H1 (cell line): ENCODE measurements at regions not wholly inside any gene's neighbourhood (a gene's known extent, or its start where the extent isn't known, plus 50 kb on each side); places are given as distances from the start of the nearest gene placed in this dataset.

Source experiments
- CTCF ChIA-PET: fragments of 300-600 bp; sonication (Branson Sonifier 250); formaldehyde crosslinking; loops from one replicate; lab custom pipeline; 2021; ENCODE audit not compliant: partially characterized antibody; lab: Charles Lee
- POLR2A ChIA-PET: fragments of 300-600 bp; sonication (Branson Sonifier 250); formaldehyde crosslinking; loops from one replicate; lab custom pipeline; 2021; ENCODE audit warnings: inconsistent platforms; ENCODE audit not compliant: partially characterized antibody; lab: Charles Lee
- DNase-seq, 2 experiments: peaks; one replicate each; pipeline versions ENCODE4 v3.0.0 to v3.0.0-alpha.2; 2010 to 2022; ENCODE audit warnings: low spot score in 2 of 2, low read depth in 1 of 2, mixed read lengths in 1 of 2
- FAIRE-seq: peaks from 2 replicates; lab custom pipeline; 2011; peaks lifted over from hg19 to GRCh38; lab: Jason Lieb, UNC
- H2AFZ ChIP-seq: 2 replicates; pipeline ENCODE4 v1.8.1; 2012; ENCODE audit warnings: low read length, inconsistent platforms
- H2AK5ac ChIP-seq: 2 replicates; pipeline ENCODE4 v1.6.1; 2013; ENCODE audit warnings: low read depth, low read length
- H2BK120ac ChIP-seq: replicated peaks from 2 replicates; pipeline ENCODE3; 2013; ENCODE audit warnings: low read depth, low read length, inconsistent platforms
- H2BK12ac ChIP-seq: 2 replicates; pipeline ENCODE4 v1.6.1; 2013; ENCODE audit warnings: low read depth, low read length
- H2BK15ac ChIP-seq: 2 replicates; pipeline ENCODE4 v1.6.1; 2013; ENCODE audit warnings: low read length
- H2BK20ac ChIP-seq: 2 replicates; pipeline ENCODE4 v1.6.1; 2013; ENCODE audit warnings: low read length
- H2BK5ac ChIP-seq: 2 replicates; pipeline ENCODE4 v1.6.1; 2013; ENCODE audit warnings: low read depth, low read length
- H3K14ac ChIP-seq: 2 replicates; pipeline ENCODE4 v1.6.1; 2013; ENCODE audit warnings: inconsistent platforms; ENCODE audit not compliant: insufficient read length
- H3K18ac ChIP-seq: 2 replicates; pipeline ENCODE4 v1.6.1; 2013; ENCODE audit warnings: low read length; ENCODE audit errors: extremely low read depth
- H3K23ac ChIP-seq: 2 replicates; pipeline ENCODE4 v1.6.1; 2013; ENCODE audit warnings: inconsistent platforms; ENCODE audit not compliant: insufficient read length
- H3K23me2 ChIP-seq: 2 replicates; pipeline ENCODE4 v1.6.1; 2013; ENCODE audit warnings: low read depth, low read length
- H3K27ac ChIP-seq: 2 replicates; pipeline ENCODE4 v1.6.1; 2011; ENCODE audit warnings: low read depth, low read length, inconsistent platforms
- H3K27me3 ChIP-seq, 4 experiments: replicated peaks in 1 of 4; 1 replicate in 1 of 4; 2 replicates in 3 of 4; pipeline versions ENCODE4 v1.6.1 to v1.8.1; 2011 to 2013; ENCODE audit warnings: low read length in 3 of 4, mild to moderate bottlenecking in 3 of 4, inconsistent platforms in 2 of 4, mixed read lengths in 2 of 4, moderate library complexity in 1 of 4; ENCODE audit not compliant: control insufficient read depth in 3 of 4, insufficient read depth in 3 of 4; ENCODE audit errors: extremely low read depth in 1 of 4
- H3K36me3 ChIP-seq, 4 experiments: 2 replicates each; pipeline versions ENCODE4 v1.6.1 to v1.8.1; 2011 to 2013; ENCODE audit warnings: mild to moderate bottlenecking in 4 of 4, low read length in 3 of 4, moderate library complexity in 2 of 4, control low read depth in 1 of 4, inconsistent platforms in 1 of 4; ENCODE audit not compliant: insufficient read depth in 4 of 4, control insufficient read depth in 2 of 4
- H3K4ac ChIP-seq: replicated peaks from 2 replicates; pipeline ENCODE3; 2013; ENCODE audit warnings: low read length, low read depth, mixed read lengths, inconsistent platforms; ENCODE audit not compliant: insufficient read length
- H3K4me1 ChIP-seq, 4 experiments: replicated peaks in 1 of 4; 1 replicate in 1 of 4; 2 replicates in 3 of 4; pipeline versions ENCODE4 v1.6.1 to v1.8.1; 2011 to 2013; ENCODE audit warnings: low read length in 3 of 4, inconsistent platforms in 2 of 4, mixed read lengths in 1 of 4; ENCODE audit not compliant: insufficient read depth in 4 of 4, control insufficient read depth in 3 of 4
- H3K4me2 ChIP-seq, 2 experiments: 2 replicates each; pipeline versions ENCODE4 v1.6.1 to v1.8.1; 2011 to 2013; ENCODE audit warnings: low read depth in 2 of 2, low read length in 2 of 2, control low read depth in 1 of 2, inconsistent platforms in 1 of 2, mild to moderate bottlenecking in 1 of 2; ENCODE audit not compliant: insufficient read depth in 1 of 2
- H3K4me3 ChIP-seq, 4 experiments: fragments of 200-600, 300-600 bp in 1 of 4; sonication (generic), shearing (Covaris generic), sonication (Bioruptor Twin) in 1 of 4; 2 replicates each; pipeline versions ENCODE4 v1.5.1 to v1.8.1; 2011 to 2016; ENCODE audit warnings: low read length in 4 of 4, low read depth in 3 of 4, control low read depth in 2 of 4, inconsistent platforms in 2 of 4, mild to moderate bottlenecking in 2 of 4, mixed read lengths in 1 of 4, moderate library complexity in 1 of 4; ENCODE audit not compliant: insufficient read depth in 2 of 4; ENCODE audit errors: extremely low read depth in 1 of 4
- H3K56ac ChIP-seq: replicated peaks from 2 replicates; pipeline ENCODE3; 2013; ENCODE audit warnings: low read depth, mild to moderate bottlenecking, mixed read lengths, low read length, inconsistent platforms; ENCODE audit not compliant: insufficient read length
- H3K79me1 ChIP-seq: 2 replicates; pipeline ENCODE4 v1.6.1; 2013; ENCODE audit warnings: low read depth, low read length, control low read depth
- H3K79me2 ChIP-seq, 2 experiments: 2 replicates each; pipeline versions ENCODE4 v1.6.1 to v1.8.1; 2012 to 2013; ENCODE audit warnings: low read length in 2 of 2, mild to moderate bottlenecking in 2 of 2, inconsistent platforms in 1 of 2; ENCODE audit not compliant: insufficient read depth in 2 of 2, control insufficient read depth in 1 of 2
- H3K9ac ChIP-seq, 4 experiments: replicated peaks in 1 of 4; 1 replicate in 1 of 4; 2 replicates in 3 of 4; pipeline versions ENCODE4 v1.6.1 to v1.8.1; 2011 to 2013; ENCODE audit warnings: low read depth in 3 of 4, low read length in 3 of 4, control low read depth in 2 of 4, mild to moderate bottlenecking in 2 of 4, moderate library complexity in 2 of 4, inconsistent platforms in 1 of 4; ENCODE audit errors: extremely low read depth in 1 of 4
- H3K9me3 ChIP-seq, 2 experiments: 2 replicates each; pipeline versions ENCODE4 v1.6.1 to v1.8.1; 2012 to 2013; ENCODE audit warnings: mild to moderate bottlenecking in 2 of 2, moderate library complexity in 2 of 2, control low read depth in 1 of 2, inconsistent platforms in 1 of 2, low read depth in 1 of 2, low read length in 1 of 2, mixed read lengths in 1 of 2; ENCODE audit not compliant: insufficient read depth in 2 of 2
- H4K20me1 ChIP-seq, 2 experiments: replicated peaks in 1 of 2; 2 replicates each; pipeline versions ENCODE3 to v1.8.1; 2011 to 2013; ENCODE audit warnings: inconsistent platforms in 2 of 2, low read length in 2 of 2, mild to moderate bottlenecking in 1 of 2; ENCODE audit not compliant: insufficient read depth in 2 of 2, control insufficient read depth in 1 of 2
- H4K5ac ChIP-seq: 2 replicates; pipeline ENCODE4 v1.6.1; 2013; ENCODE audit warnings: low read length, low read depth, mixed read lengths, inconsistent platforms; ENCODE audit not compliant: insufficient read length
- H4K8ac ChIP-seq: 2 replicates; pipeline ENCODE4 v1.8.0; 2013; ENCODE audit warnings: mild to moderate bottlenecking, moderate library complexity, low read length, inconsistent platforms; ENCODE audit not compliant: insufficient read depth; ENCODE audit errors: extremely low read depth
- H4K91ac ChIP-seq: replicated peaks from 2 replicates; pipeline ENCODE3; 2013; ENCODE audit warnings: low read length, mixed read lengths, inconsistent platforms; ENCODE audit not compliant: insufficient read length
- CEBPB ChIP-seq: IDR thresholded peaks from 2 replicates; pipeline ENCODE4 v1.6.1; 2012; ENCODE audit warnings: low read depth, low read length
- CHD2 ChIP-seq: IDR thresholded peaks from 2 replicates; pipeline ENCODE4 v1.6.1; 2012; ENCODE audit warnings: low read length, improper control_type of control experiment
- FOSL1 ChIP-seq: IDR thresholded peaks from 2 replicates; pipeline ENCODE4 v1.6.1; 2011; ENCODE audit warnings: mild to moderate bottlenecking, low read depth, low read length, moderate library complexity; ENCODE audit not compliant: insufficient read depth
- KDM5A ChIP-seq: fragments of 200-600 bp; IDR thresholded peaks from 2 replicates; pipeline ENCODE4 v1.7.1; 2012; ENCODE audit warnings: mild to moderate bottlenecking, low read length, inconsistent platforms, mixed read lengths
- PHF8 ChIP-seq: fragments of 200-600 bp; sonication (generic); conservative IDR thresholded peaks from 2 replicates; pipeline ENCODE4 v1.7.1; 2012; ENCODE audit warnings: low read depth, mild to moderate bottlenecking, inconsistent platforms, low read length, moderate library complexity
- POU5F1 ChIP-seq: IDR thresholded peaks from 2 replicates; pipeline ENCODE4 v1.6.1; 2011; ENCODE audit warnings: low read depth, mild to moderate bottlenecking, low read length, moderate library complexity
- SAP30 ChIP-seq: fragments of 300-600 bp; sonication (generic); IDR thresholded peaks from 2 replicates; pipeline ENCODE4 v1.7.1; 2012; ENCODE audit warnings: low read length, moderate library complexity, mild to moderate bottlenecking, inconsistent platforms; ENCODE audit not compliant: insufficient read depth, insufficient replicate concordance
- SIRT6 ChIP-seq: IDR thresholded peaks from one replicate; pipeline ENCODE4 v1.7.1; 2012; ENCODE audit warnings: low read length, inconsistent platforms
- WGBS, 2 experiments: shearing (Covaris generic) in 1 of 2; methylation state at CpG; one replicate each; pipeline versions ENCODE4 v1.1.6 to v1.1.7; 2013 to 2015; ENCODE audit warnings: low lambda C conversion rate in 2 of 2, mixed read lengths in 2 of 2, inconsistent platforms in 1 of 2, low coverage in 1 of 2, missing lambda C conversion rate in 1 of 2; ENCODE audit not compliant: insufficient replicate concordance in 2 of 2, insufficient coverage in 1 of 2, insufficient read length in 1 of 2; ENCODE audit errors: extremely low coverage in 1 of 2, missing lambda C conversion rate in 1 of 2; 5-methylcytosine and 5-hydroxymethylcytosine counted together
- TF ChIP-seq, protein P1 (sequence below): IDR thresholded peaks from 2 replicates; pipeline ENCODE4 v1.6.1; 2012; ENCODE audit warnings: low read length, inconsistent platforms

DNA sequence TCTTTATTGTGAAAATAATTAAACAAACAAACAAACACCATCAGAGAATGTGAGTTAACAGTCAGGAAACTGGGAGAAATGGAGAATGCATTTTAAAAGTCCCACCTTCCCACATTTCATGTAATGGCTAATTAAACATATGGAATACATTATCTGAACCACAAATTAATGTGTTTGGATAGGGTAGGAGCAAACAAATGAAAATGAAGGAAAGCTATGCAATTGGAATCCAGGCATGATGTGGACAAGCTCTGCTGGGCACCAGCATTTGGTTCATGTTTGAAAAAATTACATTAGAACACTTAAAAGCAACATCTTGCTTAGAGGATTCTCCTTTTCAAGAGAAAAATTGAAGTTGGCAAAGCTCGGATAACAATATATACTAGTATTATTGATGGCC lies 628.1 kb downstream of the LMO4 start:
- CTCF ChIA-PET: no interaction called here
- no peak for FAIRE-seq
- TF ChIP-seq SAP30 (no peak), CEBPB (no peak), KDM5A (no peak), FOSL1 (no peak), SIRT6 (no peak), POU5F1 (no peak), CHD2 (no peak), PHF8 (no peak)
- TF ChIP-seq, protein P1, sequence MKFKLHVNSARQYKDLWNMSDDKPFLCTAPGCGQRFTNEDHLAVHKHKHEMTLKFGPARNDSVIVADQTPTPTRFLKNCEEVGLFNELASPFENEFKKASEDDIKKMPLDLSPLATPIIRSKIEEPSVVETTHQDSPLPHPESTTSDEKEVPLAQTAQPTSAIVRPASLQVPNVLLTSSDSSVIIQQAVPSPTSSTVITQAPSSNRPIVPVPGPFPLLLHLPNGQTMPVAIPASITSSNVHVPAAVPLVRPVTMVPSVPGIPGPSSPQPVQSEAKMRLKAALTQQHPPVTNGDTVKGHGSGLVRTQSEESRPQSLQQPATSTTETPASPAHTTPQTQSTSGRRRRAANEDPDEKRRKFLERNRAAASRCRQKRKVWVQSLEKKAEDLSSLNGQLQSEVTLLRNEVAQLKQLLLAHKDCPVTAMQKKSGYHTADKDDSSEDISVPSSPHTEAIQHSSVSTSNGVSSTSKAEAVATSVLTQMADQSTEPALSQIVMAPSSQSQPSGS: no peak

More for the DNA sequence above, 628.1 kb downstream of the LMO4 start:
- Histone ChIP-seq H2BK20ac (no peak overlapping the region), H3K23ac (no peak overlapping the region), H2BK15ac (no peak overlapping the region), H4K20me1 (no peaks in the 10 kb centered on the region), H3K4me1 (peaks cover 0 to 3% (median 1%) of the 10 kb centered on the region in 4 experiments; a peak in 3 of 7 replicates), H4K8ac (no peak overlapping the region), H3K27me3 (no peaks in the 10 kb centered on the region), H2AK5ac (no peak overlapping the region), H3K27ac (no peak overlapping the region), H3K9me3 (no peaks in the 10 kb centered on the region), H3K79me2 (no peaks in the 10 kb centered on the region), H3K4me2 (no peak overlapping the region), H3K14ac (no peak overlapping the region), H3K23me2 (no peaks in the 10 kb centered on the region), H4K91ac (no peak overlapping the region), H2AFZ (no peak overlapping the region), H2BK5ac (no peak overlapping the region), H4K5ac (no peak overlapping the region), H3K18ac (no peak overlapping the region), H3K56ac (no peak overlapping the region), H3K36me3 (no peaks in the 10 kb centered on the region), H3K4me3 (no peak overlapping the region), H2BK120ac (no peak overlapping the region), H3K9ac (no peak overlapping the region), H2BK12ac (no peak overlapping the region), H3K79me1 (no peaks in the 10 kb centered on the region), H3K4ac (no peak overlapping the region)
- DNase-seq: no peak
- POLR2A ChIA-PET: no interaction called here
- 91% methylated on average over 1 of the region's 1 CpG; no CpG with 5 or more reads in 1 of the 2 experiments for WGBS, 2 experiments
